Lung microvascular endothelial cell (primary cell): ENCODE measurements at regions not wholly inside any gene's neighbourhood (a gene's known extent, or its start where the extent isn't known, plus 50 kb on each side); places are given as distances from the start of the nearest gene placed in this dataset.
"Not testable (repeated sequence)": the region's sequence is repeated elsewhere in the genome, so short reads cannot be mapped to it uniquely, and the experiment has no call there.

Source experiments
- DNase-seq, 2 donors: peaks; one replicate each; pipeline versions ENCODE4 v3.0.0 to v3.0.0-alpha.2; 2010; ENCODE audit warnings: low read depth in 2 of 2

DNA sequence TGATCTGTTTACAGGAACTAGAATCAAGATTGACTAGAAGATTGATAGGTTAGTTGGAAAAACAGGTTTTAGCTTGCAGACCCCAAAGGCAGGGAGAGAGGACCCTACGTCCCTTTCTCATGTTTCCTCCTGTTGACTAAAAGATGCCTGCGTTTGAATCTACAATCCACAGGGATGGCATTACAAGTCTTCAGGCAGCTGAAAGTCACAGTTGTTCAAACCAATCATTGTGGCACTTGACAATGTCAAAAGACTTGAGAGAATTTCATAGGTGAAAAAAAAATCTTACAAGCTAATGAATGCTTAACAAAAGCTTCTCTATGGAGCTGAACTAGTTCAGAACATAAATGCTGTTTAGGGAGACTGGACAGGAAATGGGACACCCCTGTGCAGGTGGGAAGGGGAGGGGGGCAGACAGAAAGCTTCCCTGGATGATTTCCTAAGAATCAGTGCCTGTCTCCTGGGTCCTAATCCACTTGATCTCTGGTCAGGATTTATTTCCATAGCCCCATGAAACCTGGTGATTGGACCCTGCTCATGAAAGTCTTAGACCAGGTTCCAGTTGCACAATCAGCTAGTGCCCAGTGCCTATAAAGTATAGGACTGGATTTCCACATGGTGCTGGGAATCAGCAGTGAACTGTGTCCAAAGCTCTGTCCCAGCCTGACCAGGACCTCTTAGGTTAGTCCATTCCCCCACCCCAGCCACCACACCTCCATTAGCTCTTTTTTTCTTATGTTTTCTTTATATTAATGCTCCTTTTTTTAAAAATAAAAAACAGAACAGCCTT, 91.6 kb upstream of the BCAR3 start:
- DNase-seq, result no peak

DNA sequence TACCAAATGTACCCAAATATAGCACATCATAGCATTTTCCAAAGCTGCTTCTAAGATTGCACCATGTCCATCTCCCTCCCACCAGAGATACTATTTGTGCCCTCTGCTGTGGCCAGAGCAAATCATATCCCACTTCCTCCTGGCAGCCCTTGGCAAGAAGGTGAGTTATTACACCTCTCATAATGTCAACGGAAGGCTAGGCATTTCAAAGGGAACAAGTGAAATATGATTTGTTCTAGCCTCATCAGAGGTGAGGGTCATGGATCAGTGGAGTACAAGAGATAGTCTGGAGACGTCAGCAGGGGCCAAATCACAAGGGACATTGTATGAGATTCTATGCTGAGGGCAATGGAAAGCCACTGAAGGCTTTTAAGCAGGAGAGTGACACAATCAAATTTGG, 90.2 kb upstream of the BCAR3 start:
- DNase-seq, result no peak

DNA sequence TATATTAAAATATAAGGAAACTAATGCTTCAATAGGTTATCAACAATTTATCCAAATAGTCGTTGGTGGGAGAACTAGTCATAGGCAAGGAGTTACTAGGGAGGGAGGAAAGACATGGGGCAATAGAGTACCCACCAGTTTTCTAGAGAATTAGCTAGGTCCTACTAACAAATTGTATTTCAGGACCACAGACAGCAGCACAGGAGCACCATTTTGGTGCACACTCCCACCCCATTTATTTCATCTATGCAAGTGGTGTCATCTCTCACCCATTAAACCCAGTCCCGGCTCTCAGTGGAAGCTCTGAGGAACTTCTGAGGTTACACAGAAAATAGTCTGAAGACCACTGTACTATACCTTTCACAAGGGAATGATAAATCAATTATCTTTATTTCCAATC, 89.0 kb upstream of the BCAR3 start:
- DNase-seq, result peak; percentile 30 to 31

DNA sequence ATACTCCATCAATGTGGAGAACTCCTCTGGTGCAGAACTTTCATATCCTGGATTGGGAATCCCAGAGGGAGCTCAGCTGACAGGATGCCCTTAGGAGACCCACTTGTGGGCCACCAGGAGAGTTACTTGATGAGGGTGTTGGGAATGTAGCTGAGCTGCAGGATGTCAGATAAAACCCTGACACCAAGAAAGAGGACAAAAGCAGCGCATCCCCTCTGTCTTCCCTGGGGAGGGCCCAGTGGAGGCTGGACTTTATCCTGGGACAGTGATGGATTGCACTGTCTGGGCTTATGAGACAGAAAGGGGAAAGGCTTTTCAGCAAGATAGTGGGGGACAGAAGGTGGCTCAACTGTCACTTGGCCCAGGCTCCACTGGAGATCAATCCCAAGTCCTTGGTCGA, 88.1 kb upstream of the BCAR3 start:
- DNase-seq, result no peak

DNA sequence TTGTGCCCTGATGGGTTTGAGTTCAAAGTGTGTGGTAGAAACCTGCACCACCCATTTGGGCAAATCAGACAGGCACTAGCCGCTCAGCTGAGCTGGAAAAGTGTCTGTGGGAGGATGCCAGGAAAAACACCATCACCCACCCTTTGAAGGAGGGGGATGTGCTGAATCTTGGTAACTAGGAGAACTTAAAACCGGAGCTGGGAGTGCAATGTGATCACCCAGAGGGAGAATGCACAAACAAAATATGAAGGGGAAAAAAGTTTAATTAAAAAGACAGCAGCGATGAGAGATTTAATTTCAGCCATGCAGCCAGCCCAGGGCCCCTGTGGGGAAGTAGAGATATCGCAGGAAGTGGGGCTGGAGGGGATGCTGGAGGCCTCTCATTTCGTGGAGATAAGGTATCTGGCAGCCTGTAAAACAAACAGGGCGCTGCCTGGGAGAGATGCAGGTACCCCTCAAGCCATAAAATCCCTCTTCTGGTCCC, 86.8 kb upstream of the BCAR3 start:
- DNase-seq, result peak in 1 of 2 donors; percentile 32

DNA sequence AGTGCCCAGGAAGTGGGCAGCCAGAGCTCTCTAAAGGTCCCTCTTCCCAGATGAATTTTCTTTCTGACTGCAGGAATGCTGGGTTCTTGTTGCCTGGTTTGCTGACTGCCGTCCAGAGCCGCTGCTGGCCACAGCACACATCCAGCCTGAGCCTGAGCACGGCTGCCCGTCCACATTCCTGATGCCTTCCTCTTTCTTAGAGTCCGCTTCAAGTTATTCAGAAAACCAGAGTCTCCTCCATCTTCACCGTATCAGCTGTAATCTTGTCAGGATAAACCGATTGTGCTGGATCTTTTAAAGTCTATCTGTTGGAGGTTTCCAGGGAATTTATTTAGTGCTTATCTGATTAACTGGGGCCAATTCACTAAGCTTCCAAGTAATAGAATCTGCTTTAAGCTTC, 84.8 kb upstream of the BCAR3 start:
- no peak for DNase-seq

DNA sequence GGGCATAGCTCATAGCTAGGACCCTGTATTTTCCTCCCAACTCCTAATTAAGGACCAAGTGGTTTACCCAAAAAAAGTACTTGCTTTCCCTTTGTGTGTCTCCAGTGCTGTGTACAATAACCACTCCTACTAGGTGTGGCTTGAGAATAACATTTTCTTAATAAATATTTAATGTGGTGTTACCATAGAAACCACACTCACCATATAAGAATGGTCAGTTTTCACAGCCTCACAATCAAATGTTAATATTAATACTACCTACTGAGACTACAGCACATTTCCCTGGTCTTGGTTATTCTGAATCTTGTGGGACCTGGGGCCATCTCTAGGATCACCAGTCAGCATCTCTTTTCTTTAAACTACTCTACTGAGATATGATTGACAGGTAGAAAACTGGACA, 83.5 kb upstream of the BCAR3 start:
- DNase-seq, result no peak

DNA sequence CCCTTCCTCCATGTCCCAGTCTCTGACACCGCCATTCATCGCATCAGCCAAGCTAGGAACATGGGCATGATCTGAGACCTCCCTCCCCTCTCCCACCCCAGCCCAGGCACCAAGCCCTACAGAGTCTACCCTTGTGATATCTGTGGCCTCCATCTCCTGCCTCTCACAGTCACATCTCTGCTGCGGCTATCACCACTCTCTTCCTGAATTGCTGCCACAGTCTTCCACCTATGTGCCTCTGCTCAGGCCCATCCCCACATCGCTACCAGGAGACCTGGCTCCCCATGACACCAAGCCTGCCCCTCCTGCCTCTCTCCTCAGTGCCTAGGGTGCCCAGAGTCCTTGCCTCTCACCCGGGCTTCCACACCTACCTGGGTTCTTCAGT, 82.7 kb upstream of the BCAR3 start:
- DNase-seq, result no peak

DNA sequence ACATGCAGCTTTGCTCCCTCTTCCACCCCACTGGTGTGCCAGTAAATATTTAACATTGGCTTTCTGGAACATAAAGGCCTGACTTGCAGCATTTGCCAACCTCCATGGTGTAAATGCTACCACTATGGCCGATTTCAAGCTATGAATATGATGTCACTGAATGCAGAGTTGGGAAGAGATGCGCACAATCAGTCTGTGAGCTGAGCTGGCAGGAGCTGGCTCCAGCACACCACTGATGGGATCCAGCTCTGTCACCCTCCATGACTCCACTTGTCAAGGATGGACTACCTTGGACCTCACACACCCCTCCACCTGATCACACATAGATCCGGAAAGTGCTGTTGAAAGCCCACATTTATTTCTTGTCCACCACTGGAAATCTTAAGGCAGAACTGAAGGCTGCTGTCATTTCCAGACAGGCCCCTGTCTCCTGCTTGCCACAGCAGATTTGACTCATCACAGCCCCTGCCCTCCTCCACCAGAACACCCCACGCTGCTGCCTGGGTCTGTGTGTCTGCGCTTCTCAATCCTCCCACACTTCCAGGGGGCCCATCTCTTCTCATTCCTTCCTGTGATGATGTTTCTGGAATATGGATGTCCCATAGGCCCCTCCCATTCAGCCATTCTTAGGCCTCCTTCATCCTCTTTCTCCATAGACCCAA, 82.2 kb upstream of the BCAR3 start:
- no peak for DNase-seq

DNA sequence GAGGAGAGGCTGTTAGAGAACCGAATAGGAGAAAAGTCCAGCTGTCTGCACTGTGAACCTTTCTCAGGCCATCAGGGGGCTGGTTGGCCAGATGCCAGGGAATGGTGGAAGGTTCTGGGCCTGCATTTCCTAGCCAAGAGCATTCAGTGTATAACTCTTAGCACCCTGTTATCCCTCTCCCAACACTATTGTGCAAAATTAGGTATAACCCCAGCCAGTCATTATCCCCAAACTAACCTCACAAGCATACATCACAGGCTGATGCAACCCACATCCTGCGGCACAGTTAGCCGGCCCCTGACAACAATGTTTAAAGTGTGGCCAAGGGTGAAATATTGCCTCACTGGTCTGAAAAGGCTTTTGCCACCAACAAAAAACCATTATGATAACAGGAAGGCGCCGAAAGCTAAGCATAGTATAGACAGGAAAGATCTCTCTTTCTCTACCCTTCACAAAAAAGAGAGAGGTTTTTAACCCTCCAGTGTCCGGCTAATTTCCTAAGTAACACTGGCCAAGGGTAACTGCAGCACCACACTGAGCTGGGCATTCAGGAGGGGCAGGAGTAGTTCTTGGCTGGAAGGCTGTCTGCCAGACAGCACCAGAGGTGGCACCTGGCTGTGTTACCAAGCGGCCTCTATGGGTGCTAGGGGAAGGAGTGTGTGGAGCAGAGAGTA, 77.3 kb upstream of the BCAR3 start:
- peak; percentile 62 to 98 for DNase-seq

DNA sequence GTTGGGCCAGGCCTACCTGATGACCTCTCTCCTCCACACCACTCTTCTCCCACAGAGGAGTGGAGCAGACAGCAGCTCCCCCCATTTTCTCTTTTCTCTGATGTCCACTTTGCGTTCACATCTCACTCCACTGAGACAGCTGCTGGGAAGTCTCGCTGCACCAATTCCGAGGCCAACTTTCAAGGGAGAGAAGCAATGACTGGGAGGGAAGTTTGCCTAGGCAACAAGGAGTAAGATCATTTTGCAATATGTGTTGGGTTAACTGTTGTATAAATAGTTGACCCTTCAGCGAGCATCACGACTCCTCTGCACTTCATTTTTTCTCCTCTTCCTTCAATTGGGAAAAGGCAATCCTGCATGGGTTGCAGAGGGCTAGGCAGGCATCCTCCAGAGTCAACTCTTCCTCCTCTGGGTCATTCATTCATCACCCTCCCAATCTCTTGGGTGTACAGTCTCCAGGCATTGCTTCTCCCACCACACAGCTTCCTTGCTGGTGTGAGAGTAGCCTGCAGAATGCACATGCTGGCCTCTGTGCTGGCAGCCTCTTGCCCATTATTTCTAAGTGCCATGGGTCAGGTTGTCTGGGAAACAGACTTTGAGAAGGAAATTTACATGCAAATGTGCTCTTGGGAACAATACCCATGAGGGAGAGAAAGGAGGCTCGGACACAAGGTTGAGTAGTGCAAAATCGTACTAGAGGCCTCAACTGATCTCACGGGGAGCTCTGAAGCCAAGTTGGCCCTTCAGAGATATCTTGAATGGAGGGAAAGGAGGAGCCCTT, 75.8 kb upstream of the BCAR3 start:
- no peak for DNase-seq

DNA sequence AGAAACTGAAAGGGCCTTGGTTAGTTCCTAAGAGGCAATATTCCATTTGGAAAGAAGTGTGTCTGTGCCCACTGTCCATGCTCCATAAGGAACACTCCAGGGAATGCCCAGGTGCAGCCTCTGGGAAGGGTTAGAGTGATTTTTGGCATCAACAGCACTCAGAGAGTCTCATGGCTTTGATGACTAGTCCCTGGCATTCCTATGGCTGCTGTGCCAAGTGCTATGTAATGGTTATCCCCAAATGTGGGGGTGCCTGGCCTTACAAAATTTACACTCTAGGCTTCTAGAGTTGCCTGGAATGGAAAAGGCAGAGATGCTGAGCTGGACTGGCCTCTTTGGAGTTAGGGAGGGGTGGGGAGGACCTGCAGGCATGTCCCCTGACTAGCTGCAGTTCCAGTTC, 75.0 kb upstream of the BCAR3 start:
- DNase-seq, result no peak

DNA sequence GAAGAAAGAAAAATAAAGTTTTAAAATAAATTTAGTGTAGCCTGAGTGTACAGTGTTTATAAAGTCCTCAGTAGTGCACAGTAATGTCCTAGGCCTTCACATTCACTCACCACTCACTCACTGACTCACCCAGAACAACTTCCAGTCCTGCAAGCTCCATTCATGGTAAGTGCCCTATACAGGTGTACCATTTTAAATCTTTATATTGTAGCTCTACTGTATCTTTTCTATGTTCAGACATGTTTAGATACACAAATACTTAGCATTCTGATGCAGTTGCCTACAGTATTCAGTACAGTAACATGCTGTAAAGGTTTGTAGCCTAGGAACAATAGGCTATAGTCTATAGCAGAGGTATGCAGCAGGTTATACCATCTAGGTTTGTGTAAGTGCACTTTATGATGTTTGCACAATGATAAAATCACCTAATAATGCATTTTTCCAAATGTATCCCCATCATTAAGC, 73.6 kb upstream of the BCAR3 start:
- not testable (repeated sequence) for DNase-seq

DNA sequence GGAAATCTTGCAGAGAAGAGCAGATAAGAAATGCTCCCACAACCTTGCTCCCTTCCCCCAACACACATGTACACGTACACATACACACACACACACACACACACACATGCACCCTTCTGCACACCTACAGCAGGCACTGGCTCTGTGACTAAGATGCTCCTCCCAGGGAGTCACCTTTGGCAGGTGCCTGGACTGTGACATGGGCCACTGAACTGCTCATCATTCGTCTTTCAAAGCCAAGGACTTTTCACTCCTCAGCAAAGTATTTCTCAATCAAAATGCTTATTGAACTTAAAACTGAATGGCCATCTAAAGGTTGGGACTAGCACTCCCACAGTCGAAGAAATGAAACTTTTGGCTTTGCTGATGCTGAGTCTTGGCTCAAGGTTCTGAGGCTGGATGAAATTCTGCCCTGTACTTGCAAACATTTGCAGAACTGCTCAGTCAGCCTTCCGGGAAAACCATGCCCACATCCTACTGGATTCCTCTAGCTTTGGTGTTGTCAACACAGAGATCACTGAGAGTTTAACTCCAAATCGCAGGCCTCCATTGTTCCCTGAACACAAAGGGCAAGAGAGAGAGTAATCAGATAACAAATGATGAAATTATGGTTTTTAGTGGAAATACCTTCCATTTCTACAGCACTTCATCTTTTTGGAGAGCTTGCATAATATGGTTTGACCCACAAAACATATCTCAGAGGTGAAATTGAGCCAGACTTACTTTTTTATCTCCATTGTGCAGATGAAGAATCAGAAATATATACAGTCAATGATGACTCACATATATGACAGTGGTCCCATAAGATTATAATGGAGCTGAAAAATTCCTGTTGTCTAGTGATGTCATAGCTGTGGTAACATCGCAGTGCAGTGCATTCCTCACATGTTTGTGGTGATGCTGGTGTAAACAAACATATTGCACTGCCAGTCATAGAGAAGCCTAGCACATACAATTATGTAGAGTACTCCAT, 72.4 kb upstream of the BCAR3 start:
- DNase-seq, result peak; percentile 83 to 88

DNA sequence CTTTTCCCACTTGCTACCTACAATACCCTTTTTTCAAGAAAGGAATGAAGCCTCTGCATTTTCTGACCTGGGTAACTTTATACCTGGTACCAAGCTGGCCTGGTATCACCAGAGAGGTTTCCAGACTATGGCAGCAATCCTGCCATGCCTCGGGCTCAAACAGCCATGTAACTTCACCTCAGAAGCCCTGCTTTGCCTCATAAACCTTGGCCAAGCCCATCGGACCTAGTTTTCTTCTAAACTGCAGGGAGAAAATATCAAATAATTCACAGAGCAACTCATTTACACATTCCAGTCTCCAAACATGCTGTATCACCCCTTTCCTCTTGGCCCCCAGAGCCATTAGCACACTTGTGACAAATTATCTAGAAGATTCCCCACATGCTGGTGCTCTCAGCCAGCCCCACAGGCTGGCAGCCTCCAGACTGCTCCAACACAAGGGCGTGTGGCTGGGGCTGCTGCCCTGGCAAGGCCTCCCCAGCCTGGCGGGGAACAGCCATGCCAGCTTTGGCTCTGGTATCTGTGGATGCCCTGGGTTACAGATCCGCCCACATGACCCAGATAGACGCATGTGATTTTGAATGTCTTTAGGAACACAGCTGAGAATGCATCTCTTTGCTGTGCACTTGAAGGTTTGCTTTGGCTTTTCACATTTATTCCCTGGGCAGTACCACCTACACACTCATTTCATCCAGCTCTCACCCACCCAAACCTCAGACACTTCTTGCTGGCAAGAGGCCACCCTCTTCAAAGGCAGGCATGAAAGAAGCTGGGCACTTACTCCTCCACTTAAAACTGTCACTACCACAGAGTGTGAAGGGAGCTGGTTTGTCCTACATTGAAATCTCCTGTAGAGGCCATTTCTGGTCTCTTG, 70.0 kb upstream of the BCAR3 start:
- DNase-seq, result no peak

DNA sequence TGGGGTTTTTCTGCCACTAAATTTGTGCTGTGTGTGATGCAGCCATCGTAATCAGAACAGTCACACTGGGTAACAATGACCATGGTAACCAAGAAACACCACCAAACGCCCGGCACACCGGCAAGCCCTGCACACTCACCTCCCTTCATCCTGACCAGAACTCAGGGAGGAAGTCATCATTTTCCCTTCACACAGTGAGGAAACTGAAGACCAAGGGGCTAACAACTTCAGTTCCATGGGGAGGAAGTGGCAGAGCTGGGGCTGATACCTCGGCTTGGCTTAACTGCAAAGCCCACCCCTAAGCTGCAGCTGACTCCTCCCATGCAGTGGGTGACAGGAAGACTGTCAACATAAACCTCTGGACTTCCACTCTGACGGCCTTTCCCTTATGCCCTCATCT, 69.3 kb upstream of the BCAR3 start:
- DNase-seq, result peak; percentile 37 to 63

DNA sequence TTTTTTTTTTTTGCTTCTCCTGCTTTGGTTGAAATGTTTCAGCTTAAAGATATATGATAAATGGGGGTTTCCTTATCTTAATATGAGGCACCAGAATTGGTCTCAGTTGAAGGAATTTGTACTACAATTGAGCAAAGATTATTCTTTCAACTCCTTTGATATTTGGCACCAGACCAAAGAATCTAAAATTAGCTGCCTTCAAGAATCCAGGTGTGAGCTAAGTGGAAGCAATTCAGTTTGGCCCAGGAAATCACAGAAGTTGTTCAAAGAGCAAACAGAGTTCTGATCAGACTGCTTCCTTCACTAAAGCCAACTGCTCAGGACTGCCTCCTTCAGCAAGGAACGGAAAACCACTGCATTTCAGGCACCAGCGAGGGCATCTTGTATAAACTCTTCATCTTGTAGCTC, 68.3 kb upstream of the BCAR3 start:
- DNase-seq, result peak in 1 of 2 donors; percentile 20

DNA sequence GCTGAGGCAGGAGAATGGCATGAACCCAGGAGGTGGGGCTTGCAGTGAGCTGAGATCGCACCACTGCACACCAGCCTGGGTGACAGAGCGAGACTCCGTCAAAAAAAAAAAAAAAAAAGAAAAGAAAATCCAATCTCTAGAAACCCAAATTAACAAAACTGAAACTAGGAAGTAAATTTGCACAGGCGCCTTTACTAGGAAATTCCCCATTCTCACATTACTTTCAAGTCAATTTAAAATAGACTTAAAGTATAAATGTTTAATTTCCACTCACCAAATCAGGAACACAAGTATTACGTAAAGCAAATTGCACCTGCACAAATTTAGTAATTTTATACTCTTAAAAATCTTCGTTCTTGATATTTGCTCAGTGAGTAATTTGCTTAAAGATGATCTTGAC, 67.8 kb upstream of the BCAR3 start:
- no peak for DNase-seq

DNA sequence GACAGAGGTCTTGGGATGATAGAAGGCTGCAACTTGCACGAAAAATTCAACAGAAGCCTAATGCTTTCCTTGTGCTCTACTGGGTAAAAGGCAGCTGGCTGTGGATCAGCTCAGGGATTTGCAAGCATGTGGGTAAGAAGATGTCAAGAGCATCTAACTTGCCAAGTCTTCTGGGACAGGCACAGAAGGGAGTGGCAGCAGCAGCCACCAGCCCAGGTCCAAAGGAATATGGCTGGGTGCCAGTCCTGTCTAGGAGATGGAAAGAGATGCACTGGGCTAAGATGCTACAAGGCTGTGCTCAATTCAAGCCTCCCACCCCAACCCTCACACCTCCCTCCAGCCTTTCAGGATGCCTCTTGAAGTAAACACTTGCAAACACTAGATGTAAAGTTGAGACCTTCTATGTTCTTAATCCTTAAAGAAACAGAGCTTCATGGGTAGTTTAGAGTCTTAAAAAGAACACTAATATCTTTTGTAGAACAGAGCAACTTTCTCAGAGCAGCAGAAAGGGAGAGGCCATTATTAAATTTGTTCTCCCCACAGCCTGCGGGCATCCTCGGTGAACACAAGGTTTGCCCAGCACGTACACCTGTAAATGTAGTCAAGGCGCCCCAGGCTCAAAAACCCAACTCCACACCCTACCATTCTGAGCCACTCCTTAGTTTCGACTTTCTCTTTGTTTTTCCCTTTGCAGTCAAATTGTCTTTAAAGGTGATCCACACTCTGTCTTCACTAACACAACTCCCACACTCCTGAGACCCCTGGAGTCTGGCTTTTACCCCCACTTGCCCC, 64.6 kb upstream of the BCAR3 start:
- no peak for DNase-seq
